T-helper 2 cell treated with Interferon-gamma antibody and Interleukin-4, amounts not matched to agents 5 μg/mL and 100 μg/mL, for 36 hours (primary cell): ENCODE measurements at regions not wholly inside any gene's neighbourhood (a gene's known extent, or its start where the extent isn't known, plus 50 kb on each side); places are given as distances from the start of the nearest gene placed in this dataset.

Experiments used
- DNase-seq: peaks from one replicate; pipeline ENCODE4 v3.0.0; 2021; ENCODE audit warnings: low spot score
- H3K27ac Mint-ChIP-seq: one replicate; pipeline ENCODE4 v1.8.0; 2021; ENCODE audit warnings: mild to moderate bottlenecking, mixed read lengths
- H3K27me3 Mint-ChIP-seq: one replicate; pipeline ENCODE4 v1.8.0; 2021; ENCODE audit warnings: low read depth, mixed read lengths
- H3K36me3 Mint-ChIP-seq: one replicate; pipeline ENCODE4 v1.8.0; 2021; ENCODE audit warnings: low read depth, mixed read lengths
- H3K4me1 Mint-ChIP-seq: one replicate; pipeline ENCODE4 v1.8.0; 2021; ENCODE audit warnings: low read depth, mixed read lengths
- H3K4me3 Mint-ChIP-seq: one replicate; pipeline ENCODE4 v1.8.0; 2022; ENCODE audit warnings: mild to moderate bottlenecking, moderate library complexity, mixed read lengths
- H3K9me3 Mint-ChIP-seq: one replicate; pipeline ENCODE4 v1.8.0; 2021; ENCODE audit warnings: mixed read lengths

GRCh38 chr1:230591678-230592077 lies 50.6 kb upstream of the COG2 start:
- no peaks in the 10 kb centered on the region for H3K4me1 Mint-ChIP-seq
- H3K36me3 Mint-ChIP-seq: no peaks in the 10 kb centered on the region
- no peak overlapping the region for H3K4me3 Mint-ChIP-seq
- H3K27ac Mint-ChIP-seq: no peak overlapping the region
- no peak for DNase-seq
- H3K9me3 Mint-ChIP-seq: no peaks in the 10 kb centered on the region
- H3K27me3 Mint-ChIP-seq: peaks cover 3% of the 10 kb centered on the region

- Mint-ChIP-seq H3K9me3 (no peaks in the 10 kb centered on the region), H3K27me3 (peaks cover 3% of the 10 kb centered on the region), H3K36me3 (no peaks in the 10 kb centered on the region), H3K27ac (no peak overlapping the region), H3K4me3 (no peak overlapping the region), H3K4me1 (no peaks in the 10 kb centered on the region)
- DNase-seq: no peak
Measured at GRCh38 chr1:230589951-230590350, 52.3 kb upstream of the COG2 start.

GRCh38 chr1:230588323-230588746 lies 53.9 kb upstream of the COG2 start:
- H3K36me3 Mint-ChIP-seq: no peaks in the 10 kb centered on the region
- H3K9me3 Mint-ChIP-seq: no peaks in the 10 kb centered on the region
- H3K4me3 Mint-ChIP-seq: no peak overlapping the region
- DNase-seq: no peak
- H3K27ac Mint-ChIP-seq: no peak overlapping the region
- H3K27me3 Mint-ChIP-seq: peaks cover 3% of the 10 kb centered on the region
- H3K4me1 Mint-ChIP-seq: no peaks in the 10 kb centered on the region

- Mint-ChIP-seq H3K4me3 (no peak overlapping the region), H3K27me3 (no peaks in the 10 kb centered on the region), H3K4me1 (no peaks in the 10 kb centered on the region), H3K27ac (no peak overlapping the region), H3K36me3 (no peaks in the 10 kb centered on the region), H3K9me3 (no peaks in the 10 kb centered on the region)
- DNase-seq: no peak
Measured at GRCh38 chr1:230587061-230587460, 55.2 kb upstream of the COG2 start.

- no peaks in the 10 kb centered on the region for H3K9me3 Mint-ChIP-seq
- H3K4me3 Mint-ChIP-seq: no peak overlapping the region
- DNase-seq: no peak
- no peaks in the 10 kb centered on the region for H3K4me1 Mint-ChIP-seq
- no peaks in the 10 kb centered on the region for H3K36me3 Mint-ChIP-seq
- H3K27me3 Mint-ChIP-seq: no peaks in the 10 kb centered on the region
- no peak overlapping the region for H3K27ac Mint-ChIP-seq
Measured at GRCh38 chr1:230584660-230585059, 57.6 kb upstream of the COG2 start.

GRCh38 chr1:230581446-230582079 lies 60.7 kb upstream of the COG2 start:
- no peaks in the 10 kb centered on the region for H3K9me3 Mint-ChIP-seq
- H3K4me1 Mint-ChIP-seq: no peaks in the 10 kb centered on the region
- H3K27me3 Mint-ChIP-seq: peaks cover 4% of the 10 kb centered on the region
- H3K27ac Mint-ChIP-seq: no peak overlapping the region
- no peaks in the 10 kb centered on the region for H3K36me3 Mint-ChIP-seq
- H3K4me3 Mint-ChIP-seq: no peak overlapping the region
- no peak for DNase-seq

- no peaks in the 10 kb centered on the region for H3K9me3 Mint-ChIP-seq
- no peak overlapping the region for H3K4me3 Mint-ChIP-seq
- H3K36me3 Mint-ChIP-seq: no peaks in the 10 kb centered on the region
- H3K27me3 Mint-ChIP-seq: peaks cover 8% of the 10 kb centered on the region
- no peak overlapping the region for H3K27ac Mint-ChIP-seq
- no peak for DNase-seq
- no peaks in the 10 kb centered on the region for H3K4me1 Mint-ChIP-seq
Measured at GRCh38 chr1:230578616-230579015, 63.7 kb upstream of the COG2 start.

- H3K27me3 Mint-ChIP-seq: peaks cover 8% of the 10 kb centered on the region
- no peaks in the 10 kb centered on the region for H3K36me3 Mint-ChIP-seq
- no peaks in the 10 kb centered on the region for H3K4me1 Mint-ChIP-seq
- no peak overlapping the region for H3K27ac Mint-ChIP-seq
- DNase-seq: no peak
- no peak overlapping the region for H3K4me3 Mint-ChIP-seq
- no peaks in the 10 kb centered on the region for H3K9me3 Mint-ChIP-seq
Measured at GRCh38 chr1:230577537-230577936, 64.7 kb upstream of the COG2 start.

- Mint-ChIP-seq H3K4me1 (no peaks in the 10 kb centered on the region), H3K4me3 (no peak overlapping the region), H3K9me3 (no peaks in the 10 kb centered on the region), H3K27ac (no peak overlapping the region), H3K27me3 (peaks cover 11% of the 10 kb centered on the region), H3K36me3 (no peaks in the 10 kb centered on the region)
- DNase-seq: no peak
Measured at GRCh38 chr1:230575886-230576500, 66.3 kb upstream of the COG2 start.

GRCh38 chr1:230574502-230574901 lies 67.8 kb upstream of the COG2 start:
- H3K9me3 Mint-ChIP-seq: no peaks in the 10 kb centered on the region
- no peaks in the 10 kb centered on the region for H3K36me3 Mint-ChIP-seq
- no peaks in the 10 kb centered on the region for H3K4me1 Mint-ChIP-seq
- peaks cover 11% of the 10 kb centered on the region for H3K27me3 Mint-ChIP-seq
- H3K4me3 Mint-ChIP-seq: no peak overlapping the region
- H3K27ac Mint-ChIP-seq: no peak overlapping the region
- DNase-seq: no peak

GRCh38 chr1:230573658-230574057 lies 68.6 kb upstream of the COG2 start:
- Mint-ChIP-seq H3K27ac (no peak overlapping the region), H3K9me3 (no peaks in the 10 kb centered on the region), H3K4me1 (no peaks in the 10 kb centered on the region), H3K27me3 (peaks cover 7% of the 10 kb centered on the region), H3K36me3 (no peaks in the 10 kb centered on the region), H3K4me3 (no peak overlapping the region)
- no peak for DNase-seq

- Mint-ChIP-seq H3K27ac (no peak overlapping the region), H3K4me1 (peaks cover 2% of the 10 kb centered on the region), H3K4me3 (no peak overlapping the region), H3K36me3 (no peaks in the 10 kb centered on the region), H3K27me3 (peaks cover 7% of the 10 kb centered on the region), H3K9me3 (no peaks in the 10 kb centered on the region)
- no peak for DNase-seq
Measured at GRCh38 chr1:230572121-230573105, 69.9 kb upstream of the COG2 start.

- no peak overlapping the region for H3K4me3 Mint-ChIP-seq
- no peak for DNase-seq
- peaks cover 7% of the 10 kb centered on the region for H3K27me3 Mint-ChIP-seq
- peaks cover 2% of the 10 kb centered on the region for H3K4me1 Mint-ChIP-seq
- no peak overlapping the region for H3K27ac Mint-ChIP-seq
- no peaks in the 10 kb centered on the region for H3K36me3 Mint-ChIP-seq
- no peaks in the 10 kb centered on the region for H3K9me3 Mint-ChIP-seq
Measured at GRCh38 chr1:230570724-230571360, 71.4 kb upstream of the COG2 start.

- Mint-ChIP-seq H3K27me3 (peaks cover 8% of the 10 kb centered on the region), H3K9me3 (no peaks in the 10 kb centered on the region), H3K4me3 (no peak overlapping the region), H3K36me3 (no peaks in the 10 kb centered on the region), H3K27ac (no peak overlapping the region), H3K4me1 (peaks cover 2% of the 10 kb centered on the region)
- DNase-seq: no peak
Measured at GRCh38 chr1:230569201-230569600, 73.1 kb upstream of the COG2 start.
